ES-I3 (cell line): ENCODE measurements at regions not wholly inside any gene's neighbourhood (a gene's known extent, or its start where the extent isn't known, plus 50 kb on each side); places are given as distances from the start of the nearest gene placed in this dataset.
"Not testable (repeated sequence)": the region's sequence is repeated elsewhere in the genome, so short reads cannot be mapped to it uniquely, and the experiment has no call there.

Experiments
- H3K36me3 ChIP-seq: 2 replicates; pipeline ENCODE4 v1.6.1; 2013; ENCODE audit warnings: mild to moderate bottlenecking, low read length, control low read depth, moderate library complexity; ENCODE audit not compliant: insufficient read depth
- H3K4me1 ChIP-seq: 2 replicates; pipeline ENCODE4 v1.6.1; 2013; ENCODE audit warnings: mild to moderate bottlenecking, control low read depth, low read length; ENCODE audit not compliant: insufficient read depth
- H3K9ac ChIP-seq: 2 replicates; pipeline ENCODE4 v1.6.1; 2013; ENCODE audit warnings: low read depth, mild to moderate bottlenecking, low read length, moderate library complexity
- H3K9me3 ChIP-seq: 2 replicates; pipeline ENCODE4 v1.6.1; 2013; ENCODE audit warnings: mild to moderate bottlenecking, low read length, moderate library complexity; ENCODE audit not compliant: control insufficient read depth, insufficient read depth

DNA sequence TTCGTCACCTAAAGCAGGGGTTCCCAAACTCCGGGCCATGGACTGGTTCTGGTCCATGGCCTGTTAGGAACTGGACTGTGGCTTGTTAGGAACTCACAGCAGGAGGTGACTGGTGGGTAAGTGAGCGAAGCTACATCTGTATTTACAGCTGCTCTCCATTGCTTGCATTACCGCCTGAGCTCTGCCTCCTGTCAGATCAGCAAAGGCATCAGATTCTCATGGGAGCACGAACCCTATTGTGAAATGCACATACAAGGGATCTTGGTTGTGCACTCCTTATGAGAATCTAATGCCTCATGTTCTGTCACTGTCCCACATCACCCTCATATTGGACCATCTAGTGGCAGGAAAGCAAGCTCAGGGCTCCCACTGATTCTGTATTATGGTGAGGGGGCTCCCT, 217.0 kb downstream of the ZFP36L2 start:
- no peaks in the 10 kb centered on the region; the same call in 1 of the 2 replicates for H3K9me3 ChIP-seq
- no peak overlapping the region for H3K9ac ChIP-seq
- 0 out of 2 replicates have a peak, but pooled peaks cover 7% of the 10 kb centered on the region for H3K4me1 ChIP-seq
- H3K36me3 ChIP-seq, result no peaks in the 10 kb centered on the region

DNA sequence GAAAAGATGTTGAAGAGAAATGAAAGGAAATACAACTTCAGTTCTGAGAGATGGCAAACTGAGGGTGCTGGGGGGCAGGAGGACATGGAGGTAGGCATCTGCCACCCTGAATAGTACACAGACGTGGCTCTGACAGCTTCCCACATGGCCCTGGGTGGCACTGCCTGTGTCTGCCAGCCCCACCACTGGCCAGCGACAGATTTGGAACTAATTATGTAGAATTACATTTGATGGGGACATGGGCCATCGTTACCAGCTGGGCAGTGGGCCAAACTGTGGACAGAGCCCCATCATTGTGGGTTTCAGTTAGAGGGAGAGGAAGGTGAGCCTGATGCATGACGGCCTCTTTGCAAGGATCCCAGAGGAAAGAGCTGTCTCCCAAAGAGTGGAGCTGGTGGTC, 216.0 kb upstream of the HAAO start:
- no peak overlapping the region for H3K9ac ChIP-seq
- no peaks in the 10 kb centered on the region for H3K36me3 ChIP-seq
- no peaks in the 10 kb centered on the region; the same call in 1 of the 2 replicates for H3K9me3 ChIP-seq
- no peaks in the 10 kb centered on the region for H3K4me1 ChIP-seq

DNA sequence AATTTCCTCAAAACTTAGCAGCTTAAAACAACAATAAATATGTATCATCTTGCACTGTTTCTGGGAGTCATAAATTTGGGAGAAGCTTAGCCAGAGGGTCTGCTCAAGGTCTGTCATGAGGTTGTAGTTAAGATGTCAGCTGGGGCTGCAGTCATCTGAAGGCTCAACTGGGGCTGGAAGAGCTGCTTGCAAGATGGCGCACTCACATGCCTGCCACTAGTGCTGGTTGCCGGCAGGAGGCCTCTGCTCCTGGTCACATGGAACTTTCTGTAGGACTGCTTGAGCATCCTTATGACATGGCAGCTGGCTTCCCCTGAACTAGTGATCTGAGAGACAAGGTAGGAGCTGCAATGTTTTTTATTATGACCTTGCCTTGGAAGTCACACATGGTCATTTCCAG, 215.5 kb upstream of the HAAO start:
- Histone ChIP-seq H3K9me3 (no peaks in the 10 kb centered on the region; the same call in 1 of the 2 replicates), H3K9ac (no peak overlapping the region), H3K36me3 (no peaks in the 10 kb centered on the region), H3K4me1 (no peaks in the 10 kb centered on the region)

DNA sequence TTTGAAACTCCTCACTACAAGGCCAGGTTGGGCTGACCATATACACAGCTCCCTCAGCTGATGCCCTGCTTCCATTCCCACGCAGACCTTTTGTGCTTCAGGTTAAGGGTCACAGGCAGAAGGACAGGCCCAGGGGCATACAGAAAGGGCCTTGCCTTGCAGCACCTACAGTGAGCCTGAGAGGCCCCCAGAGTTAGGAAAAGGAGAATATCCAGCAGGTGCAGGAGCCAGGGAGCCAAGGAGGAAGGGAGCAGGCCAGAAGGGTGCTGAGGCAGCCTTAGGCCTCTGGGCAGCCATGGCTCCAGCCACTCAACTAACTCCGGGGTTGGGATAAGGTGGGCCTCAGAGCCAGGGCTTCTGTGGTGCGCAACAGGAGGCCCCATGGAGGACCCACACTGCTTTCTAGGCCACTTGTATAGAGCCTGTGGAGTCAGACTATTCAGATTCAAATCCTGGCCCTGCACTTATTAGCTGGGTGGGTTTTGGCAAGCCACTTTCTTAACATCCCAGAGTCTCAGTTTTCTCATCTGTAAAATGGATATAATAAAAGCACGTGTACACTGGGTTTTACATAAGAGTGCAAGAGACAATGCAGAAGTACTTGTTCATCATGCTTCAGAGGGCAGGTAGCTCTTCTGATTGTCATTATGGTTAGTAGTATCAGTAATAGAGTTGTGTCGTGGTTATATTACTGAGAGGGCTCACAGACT, 214.6 kb upstream of the HAAO start:
- Histone ChIP-seq H3K36me3 (no peaks in the 10 kb centered on the region), H3K4me1 (no peaks in the 10 kb centered on the region)

DNA sequence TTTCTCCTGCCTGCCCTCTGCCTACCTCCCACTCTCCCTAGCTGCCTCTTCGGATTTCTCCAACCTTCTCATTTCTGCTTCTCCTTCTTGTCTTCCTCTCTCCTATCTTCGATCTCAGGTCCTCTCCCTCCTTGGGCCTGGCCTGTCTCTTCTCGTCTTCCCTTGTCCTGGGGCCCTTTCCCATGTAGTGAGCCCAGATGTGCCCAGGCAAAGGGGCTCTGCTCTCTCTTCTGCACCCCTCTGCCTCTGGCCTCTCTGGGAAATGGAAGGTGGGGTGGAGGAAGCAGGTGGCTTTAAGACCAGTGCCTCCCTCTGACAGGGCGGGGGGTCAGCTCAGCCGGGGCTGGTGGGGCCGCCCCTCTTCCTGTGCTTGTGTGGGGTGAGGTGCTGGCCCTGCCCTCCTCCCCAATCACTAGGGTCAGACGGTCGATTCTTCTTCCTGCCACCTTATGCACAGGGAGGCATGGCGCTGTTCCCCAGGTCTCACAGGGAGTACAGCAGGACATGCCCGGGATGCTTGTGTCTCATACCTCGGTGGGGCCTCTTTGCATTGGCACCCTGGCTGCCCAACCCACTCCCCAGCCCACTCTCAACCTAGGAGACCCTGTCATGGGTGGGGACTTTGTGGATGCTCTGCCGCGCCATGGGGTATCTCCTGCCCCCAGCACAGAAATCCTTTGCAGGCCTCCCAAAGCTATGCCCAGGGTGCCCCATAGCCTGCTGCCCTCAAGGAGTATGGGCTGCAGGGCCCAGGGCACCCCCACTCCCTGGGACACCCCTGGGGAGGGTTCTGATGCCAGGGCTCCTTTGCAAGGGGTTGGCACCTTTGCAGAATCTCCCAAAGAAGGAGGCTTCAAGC, 213.8 kb upstream of the HAAO start:
- Histone ChIP-seq H3K9me3 (no peaks in the 10 kb centered on the region; the same call in 1 of the 2 replicates), H3K4me1 (no peaks in the 10 kb centered on the region), H3K9ac (no peak overlapping the region), H3K36me3 (no peaks in the 10 kb centered on the region)

More for the DNA sequence above, 214.6 kb upstream of the HAAO start:
- H3K9me3 ChIP-seq, result no peaks in the 10 kb centered on the region; the same call in 1 of the 2 replicates
- no peak overlapping the region for H3K9ac ChIP-seq

DNA sequence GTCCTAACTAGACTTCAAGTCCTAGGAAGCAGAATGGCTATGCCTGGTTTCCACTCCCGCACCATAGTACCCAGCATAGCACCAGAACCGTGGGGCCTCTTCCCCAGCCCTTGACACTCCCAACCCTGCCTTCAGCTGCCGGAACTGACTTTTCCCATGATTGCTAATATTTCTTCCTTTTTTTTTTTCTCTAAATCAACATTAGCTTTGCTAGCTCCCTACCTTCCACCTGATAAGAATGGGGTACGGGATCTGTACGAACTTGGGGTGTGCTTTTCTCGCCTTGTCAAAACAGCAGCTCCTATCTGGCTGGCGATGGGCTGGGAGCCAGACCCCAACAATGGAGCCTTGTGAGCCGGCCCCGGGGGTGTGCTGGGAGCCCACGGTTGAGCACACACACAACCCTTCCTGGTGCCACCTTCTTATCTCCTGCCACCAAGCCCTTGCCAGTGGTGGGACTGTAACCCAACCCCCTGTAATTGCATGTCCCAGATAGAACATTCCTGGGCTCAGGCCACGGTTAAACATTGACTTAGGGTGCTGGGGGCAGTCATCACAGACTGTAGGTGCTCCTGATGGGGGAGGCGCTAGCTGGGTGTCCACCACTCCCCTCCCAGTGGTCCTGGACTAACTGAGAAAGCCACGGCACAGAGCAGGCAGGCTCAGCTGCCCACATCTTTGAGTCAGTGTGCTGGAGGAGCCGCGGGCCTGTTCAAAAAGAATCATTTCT, 213.0 kb upstream of the HAAO start:
- Histone ChIP-seq H3K4me1 (no peaks in the 10 kb centered on the region), H3K9ac (no peak overlapping the region), H3K36me3 (no peaks in the 10 kb centered on the region), H3K9me3 (no peaks in the 10 kb centered on the region; the same call in 1 of the 2 replicates)

DNA sequence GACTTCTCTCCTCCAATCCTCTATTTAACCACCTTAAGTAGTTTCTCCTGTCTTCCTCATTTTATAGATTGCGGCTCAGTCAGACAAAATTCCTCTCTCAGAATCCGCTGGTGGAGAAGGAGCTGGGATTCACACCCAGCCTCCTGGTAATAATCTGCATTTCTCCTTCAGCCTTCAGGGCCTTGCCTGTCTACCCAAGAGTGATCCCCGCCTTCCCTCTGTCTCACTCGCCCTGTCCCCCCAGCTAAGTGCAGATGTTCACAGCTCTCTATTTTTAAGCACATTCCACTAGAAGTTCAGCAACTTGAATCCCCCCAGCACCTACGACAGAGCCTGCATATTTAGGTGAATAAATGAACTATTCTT, 212.5 kb upstream of the HAAO start:
- no peaks in the 10 kb centered on the region for H3K36me3 ChIP-seq
- H3K9ac ChIP-seq, result no peak overlapping the region
- H3K9me3 ChIP-seq, result no peaks in the 10 kb centered on the region; the same call in 1 of the 2 replicates
- no peaks in the 10 kb centered on the region for H3K4me1 ChIP-seq

DNA sequence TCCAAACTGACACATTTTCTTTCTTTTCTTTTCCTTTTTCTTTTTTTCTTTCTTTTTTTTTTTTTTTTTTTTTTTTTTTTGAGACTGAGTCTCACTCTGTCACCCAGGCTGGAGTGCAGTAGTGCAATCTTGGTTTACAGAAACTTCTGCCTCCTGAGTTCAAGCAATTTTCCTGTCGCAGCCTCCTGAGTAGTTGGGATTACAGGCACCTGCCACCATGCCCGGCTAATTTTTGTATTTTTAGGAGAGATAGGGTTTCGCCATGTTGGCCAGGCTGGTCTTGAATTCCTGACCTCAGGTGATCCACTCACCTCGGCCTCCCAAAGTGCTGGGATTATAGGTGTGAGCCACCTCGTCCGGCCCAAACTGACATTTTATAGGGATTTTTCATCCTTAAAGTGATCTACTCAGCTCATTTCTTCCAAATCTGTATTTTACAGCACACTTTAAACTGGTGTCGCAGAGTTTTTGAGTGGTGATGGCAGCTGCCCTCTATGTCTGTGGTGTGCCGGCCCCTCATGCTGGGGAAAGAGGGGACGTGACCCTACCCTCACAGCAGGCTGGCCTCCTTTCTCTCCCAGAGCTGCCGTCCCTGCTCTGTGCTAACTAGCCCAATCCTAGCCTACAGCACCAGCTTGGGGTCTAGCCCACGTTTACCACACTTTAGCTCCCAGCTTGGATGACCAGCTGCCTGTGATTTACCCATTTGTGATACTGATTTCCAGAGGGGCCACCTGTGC, 211.9 kb upstream of the HAAO start:
- not testable (repeated sequence) for H3K36me3 ChIP-seq, H3K4me1 ChIP-seq, H3K9ac ChIP-seq, H3K9me3 ChIP-seq

DNA sequence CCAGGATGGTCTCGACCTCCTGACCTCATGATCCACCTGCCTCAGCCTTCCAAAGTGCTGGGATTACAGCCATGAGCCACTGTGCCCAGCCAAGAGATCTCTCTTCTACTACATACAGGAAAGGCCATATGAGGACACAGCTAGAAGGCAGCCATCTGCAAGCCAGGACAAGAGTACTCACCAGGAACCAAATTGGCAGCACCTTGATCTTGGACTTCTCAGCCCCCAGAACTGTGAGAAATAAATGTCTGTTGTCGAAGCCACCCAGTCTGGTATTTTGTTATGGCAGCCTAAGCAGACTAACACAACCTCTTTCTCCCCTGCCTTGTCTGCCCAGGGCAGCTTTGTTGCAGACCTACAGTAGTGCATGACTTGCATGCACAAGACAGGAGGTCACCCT, 211.3 kb upstream of the HAAO start:
- Histone ChIP-seq H3K4me1 (no peaks in the 10 kb centered on the region), H3K9me3 (no peaks in the 10 kb centered on the region; the same call in 1 of the 2 replicates), H3K9ac (no peak overlapping the region), H3K36me3 (no peaks in the 10 kb centered on the region)

DNA sequence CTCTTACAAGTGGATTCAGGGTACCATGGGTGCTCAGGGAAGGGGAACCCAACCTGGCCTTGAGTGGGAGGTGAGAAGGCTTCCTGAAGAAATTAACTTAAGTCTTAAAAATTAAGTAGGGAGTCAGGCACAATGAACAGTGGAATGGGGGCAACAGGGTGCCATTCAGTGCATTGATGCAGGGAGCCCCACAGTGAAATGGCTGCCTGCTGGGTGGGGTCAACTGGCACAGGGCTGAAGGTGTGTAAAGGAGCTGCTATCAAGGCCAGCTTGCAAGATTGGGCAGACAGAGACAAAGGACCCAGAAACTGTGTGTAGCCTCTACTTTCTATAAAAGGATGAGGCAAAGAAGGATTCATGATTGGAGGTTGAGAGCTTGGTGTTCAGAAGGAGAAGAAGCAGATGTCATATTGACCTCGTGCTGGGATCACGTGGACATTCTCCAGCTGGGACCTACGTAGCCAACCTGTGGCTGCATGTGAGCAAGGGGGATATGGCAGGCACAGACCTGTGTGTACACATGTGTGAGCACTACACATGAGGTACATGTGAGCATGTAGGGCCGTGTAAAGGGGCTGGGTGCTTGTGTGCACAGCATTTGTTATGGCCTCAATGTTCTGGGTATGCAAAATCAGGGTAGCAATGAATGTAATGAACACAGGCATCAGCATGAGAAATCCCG, 209.5 kb upstream of the HAAO start:
- H3K4me1 ChIP-seq, result no peaks in the 10 kb centered on the region
- no peak overlapping the region for H3K9ac ChIP-seq
- H3K36me3 ChIP-seq, result no peaks in the 10 kb centered on the region
- H3K9me3 ChIP-seq, result no peaks in the 10 kb centered on the region

DNA sequence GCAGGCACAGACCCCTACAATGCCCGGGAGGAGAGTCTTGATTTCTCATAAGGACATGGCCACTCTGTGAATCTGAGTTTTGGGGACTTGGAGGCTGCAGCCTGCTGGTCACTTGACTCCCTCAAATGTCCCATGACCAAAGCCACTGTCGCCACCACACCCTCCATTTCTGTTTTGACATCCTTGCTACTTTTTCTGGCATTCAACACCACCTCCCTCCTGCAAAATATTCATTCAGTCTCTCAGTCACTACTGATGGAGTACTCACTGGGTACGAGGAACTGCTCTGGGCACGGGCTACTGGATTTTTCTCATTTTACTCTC, 208.6 kb upstream of the HAAO start:
- H3K4me1 ChIP-seq, result no peaks in the 10 kb centered on the region
- H3K36me3 ChIP-seq, result no peaks in the 10 kb centered on the region
- H3K9ac ChIP-seq, result no peak overlapping the region
- H3K9me3 ChIP-seq, result no peaks in the 10 kb centered on the region

DNA sequence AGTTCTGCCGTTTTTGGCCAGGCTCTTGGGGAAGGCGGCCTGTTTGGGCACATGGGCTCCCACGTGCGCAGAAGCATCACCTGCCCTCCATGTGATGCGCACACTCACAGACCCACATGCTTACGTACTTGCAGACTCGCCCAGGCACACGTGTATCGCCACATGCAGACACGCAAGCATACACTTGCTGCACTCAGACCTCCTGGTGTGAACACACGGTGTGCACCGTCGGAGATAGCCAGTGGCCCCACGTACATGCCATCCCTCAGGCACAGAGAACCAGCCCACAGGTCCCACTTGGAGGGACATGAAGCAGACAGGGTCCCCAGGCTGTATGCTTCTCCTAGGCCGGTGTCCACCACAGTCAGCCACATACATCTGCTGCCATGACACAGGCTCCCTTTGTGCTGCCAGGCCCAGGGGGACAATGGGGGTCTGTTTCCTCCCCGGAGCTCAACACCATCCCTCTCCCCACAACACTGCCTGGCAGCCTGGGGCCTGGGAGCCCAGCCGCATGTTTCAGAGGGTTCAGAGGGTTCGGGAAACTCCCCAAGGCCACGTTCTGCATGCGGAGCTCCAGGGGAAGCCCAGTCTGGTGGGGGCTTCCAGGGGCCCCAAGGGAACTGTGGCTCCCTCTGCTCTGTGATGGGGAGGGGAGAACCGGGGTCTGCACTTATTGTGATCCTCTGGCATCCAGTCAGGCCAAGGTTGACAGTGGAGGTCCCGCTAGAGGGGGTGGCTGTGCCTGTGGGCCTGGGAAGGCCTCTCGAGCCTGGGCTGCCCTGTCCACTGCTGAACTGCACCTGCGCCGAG, 208.1 kb upstream of the HAAO start:
- H3K9ac ChIP-seq, result no peak overlapping the region
- peaks cover 5% of the 10 kb centered on the region for H3K9me3 ChIP-seq
- H3K36me3 ChIP-seq, result no peaks in the 10 kb centered on the region
- no peaks in the 10 kb centered on the region for H3K4me1 ChIP-seq

DNA sequence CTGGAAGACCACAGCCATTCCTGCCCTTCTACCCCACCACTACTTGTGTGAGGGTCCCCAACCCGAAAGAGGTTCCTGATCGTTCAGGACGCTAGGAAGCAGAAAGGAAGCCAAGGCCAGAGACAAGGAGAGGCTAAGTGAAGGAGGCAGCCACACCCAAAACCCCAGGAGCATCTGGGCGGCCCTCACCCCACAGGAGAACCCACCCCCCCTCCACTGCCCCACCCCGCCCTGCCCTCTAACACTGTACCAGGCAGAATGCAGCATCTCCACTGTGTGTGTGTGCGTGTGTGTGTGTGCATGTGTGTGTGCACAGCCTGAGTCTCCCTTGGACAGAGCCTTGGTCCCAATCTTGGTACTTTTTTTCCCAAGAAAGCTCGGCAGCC, 207.5 kb upstream of the HAAO start:
- Histone ChIP-seq H3K4me1 (no peaks in the 10 kb centered on the region), H3K9ac (no peak overlapping the region), H3K36me3 (no peaks in the 10 kb centered on the region), H3K9me3 (peaks cover 5% of the 10 kb centered on the region)
